ENCODE measurements at regions not wholly inside any gene's neighbourhood (a gene's known extent, or its start where the extent isn't known, plus 50 kb on each side); places are given as distances from the start of the nearest gene placed in this dataset.

DNA sequence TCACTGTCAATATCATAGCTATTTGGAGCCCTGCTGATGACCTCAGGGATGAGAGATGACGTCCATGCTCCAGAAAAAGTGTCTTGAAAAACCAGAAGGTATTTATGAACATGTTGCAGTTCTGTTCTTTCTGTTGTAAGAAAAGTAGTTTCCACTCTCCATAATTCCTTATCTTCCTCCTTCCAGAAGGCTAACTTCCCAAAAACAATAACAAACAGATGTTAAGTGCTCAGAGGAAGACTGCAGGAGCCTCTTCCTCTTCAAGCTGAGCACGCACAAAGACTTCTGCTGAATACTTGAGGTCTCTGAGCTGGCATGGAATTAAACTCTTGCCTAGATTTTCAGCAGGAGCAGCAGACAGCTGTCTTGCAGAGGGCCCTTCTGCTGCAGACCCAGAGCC lies 434.5 kb upstream of the KLHL29 start:
- TF ChIP-seq, protein P1, sequence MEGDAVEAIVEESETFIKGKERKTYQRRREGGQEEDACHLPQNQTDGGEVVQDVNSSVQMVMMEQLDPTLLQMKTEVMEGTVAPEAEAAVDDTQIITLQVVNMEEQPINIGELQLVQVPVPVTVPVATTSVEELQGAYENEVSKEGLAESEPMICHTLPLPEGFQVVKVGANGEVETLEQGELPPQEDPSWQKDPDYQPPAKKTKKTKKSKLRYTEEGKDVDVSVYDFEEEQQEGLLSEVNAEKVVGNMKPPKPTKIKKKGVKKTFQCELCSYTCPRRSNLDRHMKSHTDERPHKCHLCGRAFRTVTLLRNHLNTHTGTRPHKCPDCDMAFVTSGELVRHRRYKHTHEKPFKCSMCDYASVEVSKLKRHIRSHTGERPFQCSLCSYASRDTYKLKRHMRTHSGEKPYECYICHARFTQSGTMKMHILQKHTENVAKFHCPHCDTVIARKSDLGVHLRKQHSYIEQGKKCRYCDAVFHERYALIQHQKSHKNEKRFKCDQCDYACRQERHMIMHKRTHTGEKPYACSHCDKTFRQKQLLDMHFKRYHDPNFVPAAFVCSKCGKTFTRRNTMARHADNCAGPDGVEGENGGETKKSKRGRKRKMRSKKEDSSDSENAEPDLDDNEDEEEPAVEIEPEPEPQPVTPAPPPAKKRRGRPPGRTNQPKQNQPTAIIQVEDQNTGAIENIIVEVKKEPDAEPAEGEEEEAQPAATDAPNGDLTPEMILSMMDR (conservative IDR thresholded peaks at IDR 0.05; ENCODE audit: low read depth) = no peak
- H3K27ac ChIP-seq = no peak overlapping the region
- ChIA-PET POLR2A (ENCODE audit: low non-redundant PET) (no interaction called here), CTCF (interaction anchor here (0.8 kb wide), 1 partner anchor 440 kb away, joined by 4 read pairs; no protein-coding TSS in a partner anchor)
- no peak for DNase-seq (ENCODE audit: low spot score)

DNA sequence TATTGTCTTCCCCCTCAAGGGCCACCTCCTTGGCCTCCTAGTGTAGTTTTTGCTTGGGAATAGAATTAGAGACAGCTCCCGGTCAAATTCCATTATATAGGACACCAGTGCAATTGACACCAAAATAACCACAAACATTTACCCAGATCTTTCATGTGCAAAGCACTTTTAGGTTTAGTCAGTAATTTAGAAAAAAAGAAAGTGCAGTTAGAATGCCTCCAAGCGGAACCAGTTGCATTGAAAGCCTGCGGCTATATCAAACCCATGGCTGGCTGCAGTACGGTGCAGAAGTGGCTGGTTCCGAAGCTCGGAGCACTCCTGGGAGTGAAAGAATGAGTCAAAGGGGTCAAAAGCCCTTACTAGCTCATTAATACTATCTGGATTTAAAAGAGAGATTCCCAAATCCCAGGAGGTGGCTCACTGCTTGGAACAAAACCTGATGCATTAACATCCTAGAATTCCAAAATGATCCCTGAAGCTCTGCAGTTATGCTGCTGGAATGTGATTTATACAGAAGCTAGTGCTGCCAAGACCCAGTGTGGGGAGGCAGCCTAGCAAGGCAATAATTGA lies 432.2 kb upstream of the KLHL29 start:
- ChIA-PET POLR2A (ENCODE audit: low non-redundant PET) (no interaction called here), CTCF (interaction anchor here (0.6 kb wide), 1 partner anchor 17 kb away, joined by 4 read pairs; no protein-coding TSS in a partner anchor)

DNA sequence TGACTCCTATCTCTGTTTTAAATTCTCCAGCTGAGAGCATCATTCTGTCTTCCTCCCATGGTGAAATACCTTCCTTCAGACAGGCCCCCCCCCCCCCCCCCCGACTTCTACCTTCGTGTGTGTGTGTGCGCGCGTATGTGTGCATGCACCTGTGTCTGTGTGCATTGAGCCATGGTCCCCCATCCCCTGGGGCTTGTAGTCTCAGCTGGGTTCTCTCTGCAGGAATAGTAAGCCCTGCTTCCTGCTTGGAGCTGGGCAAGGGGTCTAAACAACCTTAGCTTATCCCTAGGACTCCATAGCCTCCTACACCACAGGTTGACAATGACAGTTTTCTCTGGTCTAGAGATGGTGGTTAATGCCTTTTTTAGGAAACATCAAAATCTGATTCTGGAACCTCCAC lies 427.5 kb upstream of the KLHL29 start:
- DNase-seq (ENCODE audit: low spot score) = no peak
- TF ChIP-seq, protein P1 (conservative IDR thresholded peaks at IDR 0.05; ENCODE audit: low read depth) = no peak
- no peak overlapping the region for H3K27ac ChIP-seq
- CTCF ChIA-PET = no interaction called here
- POLR2A ChIA-PET (ENCODE audit: low non-redundant PET) = no interaction called here

More for the DNA sequence above, 432.2 kb upstream of the KLHL29 start:
- TF ChIP-seq, protein P1 (conservative IDR thresholded peaks at IDR 0.05; ENCODE audit: low read depth) = no peak
- DNase-seq (ENCODE audit: low spot score) = no peak
- no peak overlapping the region for H3K27ac ChIP-seq

DNA sequence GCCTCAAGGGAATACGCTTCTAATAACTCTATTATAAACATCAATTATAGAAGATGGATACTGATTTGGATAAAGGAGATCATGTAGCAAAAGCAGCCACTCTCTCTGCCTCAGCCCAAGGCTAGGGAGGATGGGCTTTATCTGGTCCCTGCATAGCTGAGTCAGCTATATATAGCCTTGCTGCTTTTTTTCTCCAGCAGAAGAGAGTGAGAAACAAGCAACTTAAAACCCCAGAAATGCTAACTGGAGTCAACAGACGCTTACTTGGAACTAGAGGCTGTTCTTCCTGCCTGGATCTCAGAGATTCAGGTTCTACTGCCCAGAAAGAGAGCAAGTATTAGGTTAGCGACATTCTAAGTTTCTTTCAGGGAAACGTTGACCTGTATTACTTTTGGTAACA lies 426.7 kb upstream of the KLHL29 start:
- TF ChIP-seq, protein P1 (conservative IDR thresholded peaks at IDR 0.05; ENCODE audit: low read depth) = no peak
- DNase-seq (ENCODE audit: low spot score) = no peak
- no peak overlapping the region for H3K27ac ChIP-seq
- CTCF ChIA-PET = no interaction called here
- POLR2A ChIA-PET (ENCODE audit: low non-redundant PET) = no interaction called here

DNA sequence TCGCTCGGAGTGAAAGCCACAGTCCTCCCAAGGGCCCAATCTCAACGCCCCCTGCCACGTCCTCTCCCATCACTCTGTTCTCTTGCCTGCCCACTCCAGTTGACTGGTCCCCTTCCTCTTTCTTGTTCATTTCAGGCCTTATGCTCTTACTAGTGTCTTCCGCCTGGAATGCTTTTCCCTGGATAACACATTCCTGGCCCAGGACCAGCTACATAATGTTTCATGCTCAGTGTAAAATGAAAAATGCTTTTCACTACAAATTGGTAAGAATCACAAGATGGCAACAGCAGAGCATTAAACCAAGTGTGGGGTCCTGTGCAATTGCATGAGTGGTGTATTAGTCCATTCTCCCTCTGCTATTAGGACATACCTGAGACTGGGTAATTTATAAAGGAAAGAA lies 417.2 kb upstream of the KLHL29 start:
- POLR2A ChIA-PET (ENCODE audit: low non-redundant PET) = no interaction called here

DNA sequence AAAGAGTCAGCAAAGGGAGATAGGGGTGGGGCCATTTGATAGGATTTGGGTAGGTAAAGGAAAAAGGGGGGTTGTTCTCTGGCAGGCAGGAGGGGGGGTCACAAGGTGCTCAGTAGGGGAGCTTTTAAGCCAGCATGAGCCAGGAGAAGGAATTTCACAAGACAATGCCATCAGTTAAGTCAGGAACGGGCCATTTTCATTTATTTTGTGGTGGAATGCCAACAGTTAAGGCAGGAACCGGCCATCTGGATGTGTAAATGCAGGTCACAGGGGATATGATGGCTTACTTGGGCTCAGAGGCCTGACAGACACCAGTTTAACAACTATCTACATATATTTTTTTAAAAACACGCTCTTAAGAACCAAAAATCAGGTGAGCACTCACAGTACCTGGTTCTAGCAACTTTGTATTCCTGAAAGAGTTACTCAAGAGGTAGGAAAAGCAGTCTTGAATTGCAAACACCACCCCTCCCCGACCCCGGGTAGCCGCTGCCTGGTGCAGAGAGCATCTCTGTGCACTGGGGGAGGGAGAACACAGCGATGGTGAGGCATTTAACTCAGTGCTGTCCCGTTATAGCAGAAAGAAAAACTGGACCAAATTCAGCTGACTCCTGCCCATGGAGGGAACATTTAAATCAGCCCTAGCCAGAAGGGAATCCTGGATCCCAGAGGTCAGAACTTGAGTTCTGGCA lies 414.5 kb upstream of the KLHL29 start:
- CTCF ChIA-PET = no interaction called here
- POLR2A ChIA-PET (ENCODE audit: low non-redundant PET) = no interaction called here
- TF ChIP-seq, protein P1 (conservative IDR thresholded peaks at IDR 0.05; ENCODE audit: low read depth) = no peak
- H3K27ac ChIP-seq = no peak overlapping the region
- DNase-seq (ENCODE audit: low spot score) = no peak

More for the DNA sequence above, 417.2 kb upstream of the KLHL29 start:
- no peak overlapping the region for H3K27ac ChIP-seq
- TF ChIP-seq, protein P1 (conservative IDR thresholded peaks at IDR 0.05; ENCODE audit: low read depth) = no peak
- CTCF ChIA-PET = no interaction called here
- DNase-seq (ENCODE audit: low spot score) = no peak
